Mesothelial cell of epicardium (in vitro differentiated cells): ENCODE measurements at regions not wholly inside any gene's neighbourhood (a gene's known extent, or its start where the extent isn't known, plus 50 kb on each side); places are given as distances from the start of the nearest gene placed in this dataset.
"Not testable (repeated sequence)": the region's sequence is repeated elsewhere in the genome, so short reads cannot be mapped to it uniquely, and the experiment has no call there.

Source experiments
- DNase-seq, 2 experiments: peaks; one replicate each; pipeline ENCODE4 v3.0.0; 2021; ENCODE audit warnings: low spot score in 2 of 2; ENCODE audit not compliant: unreplicated experiment in 2 of 2
- H3K27ac Mint-ChIP-seq: 2 replicates; pipeline ENCODE4 v1.8.0; 2021; ENCODE audit warnings: mixed read lengths
- H3K27me3 Mint-ChIP-seq: 2 replicates; pipeline ENCODE4 v1.8.0; 2021; ENCODE audit warnings: low read depth, mixed read lengths
- H3K36me3 Mint-ChIP-seq: 2 replicates; pipeline ENCODE4 v1.8.0; 2021; ENCODE audit warnings: mixed read lengths
- H3K4me1 Mint-ChIP-seq: 2 replicates; pipeline ENCODE4 v1.8.0; 2021; ENCODE audit warnings: mixed read lengths
- H3K4me3 Mint-ChIP-seq: 2 replicates; pipeline ENCODE4 v1.8.0; 2021; ENCODE audit warnings: mild to moderate bottlenecking, moderate library complexity, mixed read lengths
- H3K9me3 Mint-ChIP-seq: 2 replicates; pipeline ENCODE4 v1.8.0; 2021; ENCODE audit warnings: mixed read lengths
- TF ChIP-seq, protein P1 (sequence below): fragments of 200-600 bp; sonication (generic); IDR thresholded peaks from one replicate; pipeline ENCODE4 v1.5.0; 2021; ENCODE audit warnings: antibody characterized with exemption; ENCODE audit not compliant: unreplicated experiment

DNA sequence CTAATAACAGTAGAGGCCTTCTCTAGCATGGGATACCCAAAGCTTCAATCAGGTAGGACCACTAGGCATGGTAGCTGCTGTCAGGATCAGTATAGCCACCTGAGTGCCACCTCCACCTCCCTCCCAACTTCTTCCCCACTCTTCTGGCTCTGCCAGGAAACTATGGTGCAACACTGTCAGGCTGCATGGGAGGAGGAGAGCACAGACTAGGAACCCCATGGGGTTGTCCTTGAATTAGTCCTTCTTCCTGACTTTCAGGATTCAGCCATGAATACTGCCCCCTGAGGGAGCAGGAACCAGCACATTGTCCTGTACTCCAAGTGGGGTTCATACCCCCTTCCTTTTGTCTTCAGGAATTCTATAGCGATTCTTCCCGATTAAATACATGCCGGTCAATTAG is 340.8 kb upstream of the ONECUT1 start:
- no peak overlapping the region for H3K4me3 Mint-ChIP-seq
- H3K9me3 Mint-ChIP-seq: peaks cover 4% of the 10 kb centered on the region

DNA sequence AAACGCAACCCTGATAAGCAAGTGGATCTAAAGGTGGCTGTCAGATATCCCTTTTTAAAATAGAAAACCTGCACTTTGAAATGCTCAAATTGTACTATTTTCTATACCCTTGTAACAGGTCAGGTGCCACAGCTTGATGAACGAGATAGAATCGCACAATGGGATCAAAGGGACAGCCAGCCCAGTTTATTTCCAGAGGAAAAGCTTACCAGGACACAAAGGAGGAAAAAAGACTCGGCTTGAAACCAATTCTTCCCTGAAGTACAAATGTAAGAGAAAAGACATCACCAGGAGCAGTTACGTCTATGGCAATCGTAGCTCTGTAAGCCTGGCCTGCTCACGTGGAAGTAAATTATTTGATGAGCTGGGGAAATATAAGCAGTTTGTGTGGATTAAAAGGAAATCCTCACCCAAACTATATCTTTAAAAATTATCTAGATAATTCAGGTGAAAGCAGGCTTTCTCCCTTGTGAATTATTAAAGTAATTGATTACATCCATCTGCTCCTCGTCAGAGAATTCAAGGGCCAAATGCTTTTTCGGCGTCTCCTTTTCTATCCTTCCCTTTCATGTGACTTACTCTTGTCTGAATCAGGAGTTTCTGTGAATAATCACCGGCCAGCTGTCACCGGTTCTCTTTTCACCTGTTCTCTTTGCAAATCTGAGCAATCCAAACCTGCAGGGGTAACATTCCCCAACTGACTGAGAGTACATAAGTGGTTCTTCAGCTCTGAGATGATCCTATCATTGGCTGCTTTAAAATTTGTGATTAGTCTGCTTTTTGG is 339.2 kb upstream of the ONECUT1 start:
- no peaks in the 10 kb centered on the region for H3K9me3 Mint-ChIP-seq
- TF ChIP-seq, protein P1, sequence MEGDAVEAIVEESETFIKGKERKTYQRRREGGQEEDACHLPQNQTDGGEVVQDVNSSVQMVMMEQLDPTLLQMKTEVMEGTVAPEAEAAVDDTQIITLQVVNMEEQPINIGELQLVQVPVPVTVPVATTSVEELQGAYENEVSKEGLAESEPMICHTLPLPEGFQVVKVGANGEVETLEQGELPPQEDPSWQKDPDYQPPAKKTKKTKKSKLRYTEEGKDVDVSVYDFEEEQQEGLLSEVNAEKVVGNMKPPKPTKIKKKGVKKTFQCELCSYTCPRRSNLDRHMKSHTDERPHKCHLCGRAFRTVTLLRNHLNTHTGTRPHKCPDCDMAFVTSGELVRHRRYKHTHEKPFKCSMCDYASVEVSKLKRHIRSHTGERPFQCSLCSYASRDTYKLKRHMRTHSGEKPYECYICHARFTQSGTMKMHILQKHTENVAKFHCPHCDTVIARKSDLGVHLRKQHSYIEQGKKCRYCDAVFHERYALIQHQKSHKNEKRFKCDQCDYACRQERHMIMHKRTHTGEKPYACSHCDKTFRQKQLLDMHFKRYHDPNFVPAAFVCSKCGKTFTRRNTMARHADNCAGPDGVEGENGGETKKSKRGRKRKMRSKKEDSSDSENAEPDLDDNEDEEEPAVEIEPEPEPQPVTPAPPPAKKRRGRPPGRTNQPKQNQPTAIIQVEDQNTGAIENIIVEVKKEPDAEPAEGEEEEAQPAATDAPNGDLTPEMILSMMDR: no peak
- no peaks in the 10 kb centered on the region for H3K4me1 Mint-ChIP-seq
- H3K36me3 Mint-ChIP-seq: no peaks in the 10 kb centered on the region
- DNase-seq: no peak
- H3K4me3 Mint-ChIP-seq: no peak overlapping the region
- H3K27me3 Mint-ChIP-seq: peaks cover 14% of the 10 kb centered on the region
- H3K27ac Mint-ChIP-seq: no peak overlapping the region

More for the DNA sequence above, 340.8 kb upstream of the ONECUT1 start:
- TF ChIP-seq, protein P1: no peak
- Mint-ChIP-seq H3K27ac (no peak overlapping the region), H3K4me1 (no peaks in the 10 kb centered on the region), H3K27me3 (peaks cover 12% of the 10 kb centered on the region), H3K36me3 (no peaks in the 10 kb centered on the region)
- DNase-seq: no peak

DNA sequence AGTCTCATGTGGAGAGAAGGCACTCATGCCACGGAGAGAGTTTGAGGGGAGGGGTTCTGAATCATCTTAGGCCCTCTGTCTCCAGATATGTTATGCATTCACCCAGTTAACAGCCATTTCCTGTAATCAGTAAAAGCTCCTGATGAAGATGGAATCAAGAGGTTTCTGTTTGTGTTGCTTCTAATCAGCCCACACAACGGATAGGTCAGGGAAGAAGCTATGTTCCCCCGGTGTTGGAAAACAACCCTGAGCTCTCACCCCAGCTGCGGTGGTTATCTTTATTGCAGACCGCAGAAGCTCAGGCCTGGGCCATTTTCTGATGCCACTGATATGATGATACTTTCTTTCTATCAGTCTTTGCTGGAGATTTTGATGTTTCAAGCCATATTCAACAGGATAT is 338.5 kb upstream of the ONECUT1 start:
- Mint-ChIP-seq H3K27ac (no peak overlapping the region), H3K27me3 (peaks cover 14% of the 10 kb centered on the region), H3K9me3 (no peaks in the 10 kb centered on the region), H3K36me3 (no peaks in the 10 kb centered on the region), H3K4me1 (no peaks in the 10 kb centered on the region), H3K4me3 (no peak overlapping the region)
- no peak for DNase-seq
- TF ChIP-seq, protein P1: no peak

DNA sequence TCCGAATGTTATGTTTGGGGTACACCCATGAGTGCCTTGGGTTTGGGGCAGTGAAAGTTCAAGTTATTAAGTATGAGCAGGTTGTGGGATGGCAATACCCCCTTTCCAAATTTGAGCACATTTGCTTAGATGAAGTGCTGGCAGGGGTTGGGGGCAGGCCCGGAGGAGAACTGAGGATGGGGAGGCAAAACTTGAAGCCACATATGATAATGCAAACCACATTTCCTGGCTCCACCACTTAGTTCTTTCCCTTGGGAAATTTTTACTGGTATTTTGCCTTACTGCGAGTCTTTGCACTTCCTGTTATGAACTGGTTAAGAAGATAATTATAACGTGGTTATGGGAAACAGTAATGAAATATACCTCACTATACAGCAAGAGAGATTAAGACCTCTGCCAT is 336.0 kb upstream of the ONECUT1 start:
- TF ChIP-seq, protein P1: no peak
- no peaks in the 10 kb centered on the region for H3K36me3 Mint-ChIP-seq
- DNase-seq: no peak
- H3K4me3 Mint-ChIP-seq: no peak overlapping the region
- H3K4me1 Mint-ChIP-seq: no peaks in the 10 kb centered on the region
- H3K27ac Mint-ChIP-seq: no peak overlapping the region
- H3K27me3 Mint-ChIP-seq: peaks cover 5% of the 10 kb centered on the region
- no peaks in the 10 kb centered on the region for H3K9me3 Mint-ChIP-seq

DNA sequence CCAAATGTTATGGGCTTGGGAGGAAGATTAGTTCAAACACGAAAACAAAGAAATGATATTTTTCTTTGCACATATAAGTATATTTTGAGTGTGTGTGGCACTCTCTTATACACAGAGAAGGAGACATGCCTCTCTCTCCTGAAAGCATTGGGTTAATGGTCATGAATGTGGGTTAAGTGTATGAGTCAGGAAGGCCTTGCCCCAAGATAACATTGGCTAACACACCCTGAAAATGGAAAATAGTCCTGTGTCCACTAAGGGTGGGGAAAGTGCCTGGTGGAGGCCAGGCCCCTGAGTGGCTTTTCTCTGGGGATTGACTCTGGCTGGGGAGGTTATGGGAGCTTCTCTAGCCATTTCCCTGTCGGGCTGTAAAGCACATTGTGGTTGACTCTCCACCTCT is 332.7 kb upstream of the ONECUT1 start:
- Mint-ChIP-seq H3K4me3 (no peak overlapping the region), H3K27me3 (peaks cover 3% of the 10 kb centered on the region), H3K9me3 (no peaks in the 10 kb centered on the region), H3K4me1 (no peaks in the 10 kb centered on the region), H3K27ac (no peak overlapping the region), H3K36me3 (no peaks in the 10 kb centered on the region)
- no peak for DNase-seq
- TF ChIP-seq, protein P1: no peak

DNA sequence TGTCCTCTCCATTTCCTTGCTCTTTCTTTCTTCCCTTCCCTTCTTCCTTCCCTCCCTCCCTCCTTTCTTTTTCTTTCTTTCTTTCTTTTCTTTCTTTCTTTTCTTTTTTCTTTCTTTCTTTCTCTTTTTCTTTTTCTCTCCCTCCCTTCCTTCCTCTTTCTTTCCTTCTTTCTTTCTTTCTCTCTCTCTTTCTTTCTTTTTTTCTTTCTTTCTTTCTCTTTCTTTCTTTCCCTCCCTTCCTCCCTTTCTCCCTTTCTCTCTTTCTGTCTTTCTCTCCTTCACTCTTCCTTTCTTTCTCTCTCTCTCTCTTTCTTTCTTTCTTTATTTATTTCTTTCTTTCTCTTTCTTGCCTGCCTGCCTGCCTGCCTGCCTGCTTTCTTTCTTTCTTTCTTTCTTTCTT is 326.8 kb upstream of the ONECUT1 start:
- H3K27me3 Mint-ChIP-seq: peaks cover 13% of the 10 kb centered on the region
- H3K27ac Mint-ChIP-seq, H3K9me3 Mint-ChIP-seq: not testable (repeated sequence)

More for the DNA sequence above, 326.8 kb upstream of the ONECUT1 start:
- DNase-seq, H3K36me3 Mint-ChIP-seq, H3K4me3 Mint-ChIP-seq, H3K4me1 Mint-ChIP-seq: not testable (repeated sequence)
